ENCODE measurements at regions not wholly inside any gene's neighbourhood (a gene's known extent, or its start where the extent isn't known, plus 50 kb on each side); places are given as distances from the start of the nearest gene placed in this dataset.

- no peak overlapping the region for H3K27ac ChIP-seq
- H3K9me3 ChIP-seq: no peaks in the 10 kb centered on the region
- intact Hi-C loops (cut with DNase I): no loop called here
- H3K36me3 ChIP-seq: no peaks in the 10 kb centered on the region
- H3K4me3 ChIP-seq: no peak overlapping the region
- H3K27me3 ChIP-seq: no peaks in the 10 kb centered on the region
- DNase-seq: no peak
- 87 to 88% methylated on average over 1 of the region's 1 CpG for WGBS, 2 donors
- H3K4me1 ChIP-seq: peaks cover 0 to 4% (median 0%) of the 10 kb centered on the region in 4 donors
- TF ChIP-seq POLR2AphosphoS5 (IDR thresholded peaks at IDR 0.05) (no peak), POLR2A (IDR thresholded peaks at IDR 0.05) (no peak), EP300 (IDR thresholded peaks at IDR 0.05) (no peak)
- TF ChIP-seq, protein P1, sequence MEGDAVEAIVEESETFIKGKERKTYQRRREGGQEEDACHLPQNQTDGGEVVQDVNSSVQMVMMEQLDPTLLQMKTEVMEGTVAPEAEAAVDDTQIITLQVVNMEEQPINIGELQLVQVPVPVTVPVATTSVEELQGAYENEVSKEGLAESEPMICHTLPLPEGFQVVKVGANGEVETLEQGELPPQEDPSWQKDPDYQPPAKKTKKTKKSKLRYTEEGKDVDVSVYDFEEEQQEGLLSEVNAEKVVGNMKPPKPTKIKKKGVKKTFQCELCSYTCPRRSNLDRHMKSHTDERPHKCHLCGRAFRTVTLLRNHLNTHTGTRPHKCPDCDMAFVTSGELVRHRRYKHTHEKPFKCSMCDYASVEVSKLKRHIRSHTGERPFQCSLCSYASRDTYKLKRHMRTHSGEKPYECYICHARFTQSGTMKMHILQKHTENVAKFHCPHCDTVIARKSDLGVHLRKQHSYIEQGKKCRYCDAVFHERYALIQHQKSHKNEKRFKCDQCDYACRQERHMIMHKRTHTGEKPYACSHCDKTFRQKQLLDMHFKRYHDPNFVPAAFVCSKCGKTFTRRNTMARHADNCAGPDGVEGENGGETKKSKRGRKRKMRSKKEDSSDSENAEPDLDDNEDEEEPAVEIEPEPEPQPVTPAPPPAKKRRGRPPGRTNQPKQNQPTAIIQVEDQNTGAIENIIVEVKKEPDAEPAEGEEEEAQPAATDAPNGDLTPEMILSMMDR (IDR thresholded peaks at IDR 0.05): no peak
These were observed 699.9 kb upstream of the MEF2C start for GRCh38 chr5:89582768-89583339.

DNA sequence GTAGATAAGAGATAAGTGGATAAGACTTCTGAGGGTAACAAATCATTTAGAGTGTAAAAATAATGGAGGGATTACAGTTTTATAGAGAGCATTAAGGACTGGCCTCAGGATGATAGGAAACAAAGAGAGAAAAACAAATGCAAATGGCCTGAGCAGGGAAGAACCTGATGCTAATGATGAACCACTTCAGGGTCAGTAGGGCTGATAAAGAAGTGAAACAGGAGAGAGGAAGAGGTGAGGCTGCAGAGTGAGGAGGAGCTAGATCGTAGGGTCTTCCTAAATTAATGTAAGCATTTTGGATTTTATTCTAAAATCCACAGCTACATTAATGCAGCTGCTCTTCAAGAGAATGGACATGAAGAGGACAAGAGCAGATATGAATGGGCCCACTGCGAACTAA, 698.0 kb upstream of the MEF2C start:
- intact Hi-C loops (cut with DNase I): no loop called here
- no peak for DNase-seq
- Histone ChIP-seq H3K27me3 (no peaks in the 10 kb centered on the region), H3K9me3 (no peaks in the 10 kb centered on the region), H3K36me3 (no peaks in the 10 kb centered on the region), H3K27ac (no peak overlapping the region), H3K4me1 (peaks cover 0 to 4% (median 0%) of the 10 kb centered on the region in 4 donors), H3K4me3 (no peak overlapping the region)
- TF ChIP-seq POLR2AphosphoS5 (IDR thresholded peaks at IDR 0.05): no peak
- TF ChIP-seq POLR2A (IDR thresholded peaks at IDR 0.05): no peak
- TF ChIP-seq, protein P1 (IDR thresholded peaks at IDR 0.05): no peak
- no peak for TF ChIP-seq EP300 (IDR thresholded peaks at IDR 0.05)
- WGBS, 2 donors: 76 to 87% methylated on average over 2 of the region's 2 CpGs

DNA sequence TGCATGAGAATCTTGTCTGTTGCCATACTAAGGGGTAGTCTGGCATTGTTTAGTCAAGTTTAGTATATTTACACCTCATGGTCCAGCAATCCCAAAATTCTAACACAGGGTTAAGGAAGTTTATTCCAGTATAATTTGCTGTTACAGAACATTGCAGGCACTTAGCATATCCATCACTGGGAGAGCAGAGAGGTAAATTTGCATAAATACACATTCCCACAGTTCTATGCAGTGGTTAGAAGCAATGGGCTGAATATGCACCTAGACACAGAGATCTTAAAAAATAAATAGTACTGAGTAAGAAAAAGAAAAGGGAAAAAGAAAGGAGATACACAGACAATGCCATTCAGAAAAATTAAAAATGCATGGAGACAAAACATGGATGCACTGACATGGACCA, 692.3 kb upstream of the MEF2C start:
- no peaks in the 10 kb centered on the region for H3K4me1 ChIP-seq
- DNase-seq: no peak
- no peak overlapping the region for H3K4me3 ChIP-seq
- no peak for TF ChIP-seq POLR2A (IDR thresholded peaks at IDR 0.05)
- TF ChIP-seq, protein P1 (IDR thresholded peaks at IDR 0.05): no peak
- H3K27me3 ChIP-seq: no peaks in the 10 kb centered on the region
- intact Hi-C loops (cut with DNase I): no loop called here
- no peaks in the 10 kb centered on the region for H3K36me3 ChIP-seq
- no peak overlapping the region for H3K27ac ChIP-seq
- H3K9me3 ChIP-seq: no peaks in the 10 kb centered on the region

- 84 to 91% methylated on average over 4 of the region's 4 CpGs for WGBS, 2 donors
- intact Hi-C loops (cut with DNase I): no loop called here
- TF ChIP-seq POLR2A (IDR thresholded peaks at IDR 0.05) (no peak), POLR2AphosphoS5 (IDR thresholded peaks at IDR 0.05) (no peak), EP300 (IDR thresholded peaks at IDR 0.05) (no peak)
- TF ChIP-seq, protein P1 (IDR thresholded peaks at IDR 0.05): no peak
- DNase-seq: no peak
- H3K27me3 ChIP-seq: no peaks in the 10 kb centered on the region
- no peaks in the 10 kb centered on the region for H3K4me1 ChIP-seq
- no peaks in the 10 kb centered on the region for H3K36me3 ChIP-seq
- H3K4me3 ChIP-seq: no peak overlapping the region
- H3K27ac ChIP-seq: no peak overlapping the region
- H3K9me3 ChIP-seq: no peaks in the 10 kb centered on the region
These were observed 690.4 kb upstream of the MEF2C start for GRCh38 chr5:89573345-89573744.

DNA sequence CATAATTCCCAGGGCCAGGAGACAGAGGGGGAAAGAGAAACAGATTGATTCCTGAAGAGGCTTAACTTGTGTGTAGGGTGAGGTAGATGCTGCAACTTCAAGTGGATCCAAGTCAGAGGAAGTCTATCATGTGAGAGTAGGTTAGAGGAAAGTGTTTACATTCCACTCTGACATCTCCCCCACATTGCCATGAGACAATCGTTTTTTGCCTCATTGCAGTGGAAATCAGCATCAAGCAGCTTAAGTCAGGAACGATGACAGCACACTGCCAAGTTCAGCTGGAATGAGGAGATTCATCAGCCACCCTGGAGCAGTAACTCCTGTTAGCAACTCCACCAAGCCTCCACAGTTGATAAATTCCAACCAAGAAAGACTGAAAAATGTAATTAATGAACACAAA, 689.7 kb upstream of the MEF2C start:
- H3K4me3 ChIP-seq: no peak overlapping the region
- intact Hi-C loops (cut with DNase I): no loop called here
- WGBS, 2 donors: 63 to 67% methylated on average over 2 of the region's 2 CpGs

More for the DNA sequence above, 689.7 kb upstream of the MEF2C start:
- Histone ChIP-seq H3K4me1 (no peaks in the 10 kb centered on the region), H3K36me3 (no peaks in the 10 kb centered on the region), H3K27ac (no peak overlapping the region), H3K9me3 (no peaks in the 10 kb centered on the region), H3K27me3 (no peaks in the 10 kb centered on the region)
- DNase-seq: no peak
- TF ChIP-seq POLR2A (IDR thresholded peaks at IDR 0.05) (no peak), EP300 (IDR thresholded peaks at IDR 0.05) (no peak), POLR2AphosphoS5 (IDR thresholded peaks at IDR 0.05) (no peak)
- TF ChIP-seq, protein P1 (IDR thresholded peaks at IDR 0.05): no peak
